GM23248 (cell line): ENCODE measurements at regions not wholly inside any gene's neighbourhood (a gene's known extent, or its start where the extent isn't known, plus 50 kb on each side); places are given as distances from the start of the nearest gene placed in this dataset.

Experiments
- DNase-seq: peaks from one replicate; pipeline ENCODE4 v3.0.0-alpha.2; 2015
- H2AFZ ChIP-seq: fragments of 200-600 bp; sonication (generic); 2 replicates; pipeline ENCODE4 v1.6.1; 2016; ENCODE audit warnings: antibody characterized with exemption
- H3F3A ChIP-seq: fragments of 200-600 bp; sonication (generic); 2 replicates; pipeline ENCODE4 v1.6.1; 2016; ENCODE audit warnings: mild to moderate bottlenecking, antibody characterized with exemption, mixed run types; ENCODE audit not compliant: insufficient read depth
- H3K27ac ChIP-seq: fragments of 200-600 bp; sonication (generic); 2 replicates; pipeline ENCODE4 v1.5.1; 2016; ENCODE audit warnings: mild to moderate bottlenecking
- H3K27me3 ChIP-seq: fragments of 200-600 bp; sonication (generic); replicated peaks from 2 replicates; pipeline ENCODE4 v1.6.1; 2016; ENCODE audit warnings: mild to moderate bottlenecking; ENCODE audit not compliant: insufficient read depth
- H3K36me3 ChIP-seq: fragments of 200-600 bp; sonication (generic); 2 replicates; pipeline ENCODE4 v1.6.1; 2016; ENCODE audit warnings: low read depth, mild to moderate bottlenecking
- H3K4me1 ChIP-seq: fragments of 200-600 bp; sonication (generic); 2 replicates; pipeline ENCODE4 v1.6.1; 2016; ENCODE audit warnings: mild to moderate bottlenecking; ENCODE audit not compliant: insufficient read depth
- H3K4me2 ChIP-seq: fragments of 200-600 bp; sonication (generic); one replicate; pipeline ENCODE4 v1.6.1; 2016; ENCODE audit warnings: mild to moderate bottlenecking; ENCODE audit not compliant: unreplicated experiment
- H3K4me3 ChIP-seq: fragments of 200-600 bp; sonication (generic); 2 replicates; pipeline ENCODE4 v1.5.1; 2016; ENCODE audit warnings: mild to moderate bottlenecking
- H3K79me2 ChIP-seq: fragments of 200-600 bp; sonication (generic); 2 replicates; pipeline ENCODE4 v1.6.1; 2016; ENCODE audit warnings: mild to moderate bottlenecking; ENCODE audit not compliant: insufficient read depth
- H3K9ac ChIP-seq: fragments of 200-600 bp; sonication (generic); 2 replicates; pipeline ENCODE4 v1.6.1; 2016; ENCODE audit warnings: mild to moderate bottlenecking
- H3K9me2 ChIP-seq: fragments of 200-600 bp; sonication (generic); 2 replicates; pipeline ENCODE4 v1.6.1; 2016; ENCODE audit warnings: mixed run types, mild to moderate bottlenecking, moderate library complexity; ENCODE audit not compliant: insufficient read depth
- H3K9me3 ChIP-seq: fragments of 200-600 bp; sonication (generic); one replicate; pipeline ENCODE4 v1.6.1; 2017; ENCODE audit warnings: low read depth
- H4K20me1 ChIP-seq: fragments of 200-600 bp; sonication (generic); 2 replicates; pipeline ENCODE4 v1.6.0; 2016; ENCODE audit not compliant: insufficient read depth
- EZH2 ChIP-seq: fragments of 200-600 bp; sonication (generic); IDR thresholded peaks from 2 replicates; pipeline ENCODE4 v1.6.1; 2018; ENCODE audit warnings: antibody characterized with exemption, mild to moderate bottlenecking; ENCODE audit not compliant: insufficient read depth, poor library complexity, severe bottlenecking
- EZH2phosphoT487 ChIP-seq: fragments of 200-600 bp; sonication (generic); IDR thresholded peaks from 2 replicates; pipeline ENCODE4 v1.6.1; 2018; ENCODE audit warnings: antibody characterized with exemption, moderate library complexity, mild to moderate bottlenecking, low read depth; ENCODE audit not compliant: insufficient read depth
- WGBS, 2 experiments: methylation state at CpG; one replicate each; pipeline ENCODE4 v1.1.6; 2015 to 2017; ENCODE audit warnings: low lambda C conversion rate in 2 of 2, low coverage in 1 of 2; ENCODE audit errors: missing lambda C conversion rate in 2 of 2; 5-methylcytosine and 5-hydroxymethylcytosine counted together
- in situ Hi-C: fragments of 300-500 bp; cut with MboI; formaldehyde crosslinking; loops from 2 replicates; pipeline ENCODE4 v1.15.0; 2020

DNA sequence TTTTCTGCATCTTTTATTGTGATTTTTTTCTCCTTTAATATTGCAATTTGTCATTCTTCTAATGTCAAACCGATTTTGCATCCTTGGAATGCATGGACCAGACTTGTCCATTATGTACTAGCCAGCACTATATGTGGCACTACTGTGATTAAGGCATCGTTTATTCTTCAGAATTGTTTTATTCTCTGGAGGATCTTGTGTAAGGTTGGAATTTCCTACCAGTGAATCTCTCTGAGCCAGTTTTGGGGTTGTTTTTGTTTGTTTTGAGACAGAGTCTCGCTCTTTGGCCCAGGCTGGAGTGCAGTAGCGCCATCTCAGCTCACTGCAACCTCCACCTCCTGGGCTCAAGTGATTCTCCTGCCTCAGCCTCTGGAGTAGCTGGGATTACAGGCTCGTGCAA, 58.5 kb downstream of the IGLL5 start:
- H3K27me3 ChIP-seq, result no peaks in the 10 kb centered on the region
- H3K4me1 ChIP-seq, result peaks cover 9% of the 10 kb centered on the region; the same call in 1 of the 2 replicates
- H4K20me1 ChIP-seq, result no peaks in the 10 kb centered on the region
- no peak overlapping the region for H3K27ac ChIP-seq
- no peak overlapping the region for H2AFZ ChIP-seq
- no peak overlapping the region for H3K9ac ChIP-seq
- H3K36me3 ChIP-seq, result no peaks in the 10 kb centered on the region
- no peak overlapping the region for H3K4me3 ChIP-seq
- H3F3A ChIP-seq, result no peaks in the 10 kb centered on the region
- no peaks in the 10 kb centered on the region for H3K79me2 ChIP-seq
- no peak for DNase-seq
- 37 to 49% methylated on average over 5 of the region's 5 CpGs for WGBS, 2 experiments
- TF ChIP-seq EZH2 (no peak), EZH2phosphoT487 (no peak)
- in situ Hi-C loops, result no loop called here
- H3K4me2 ChIP-seq, result no peak overlapping the region
- H3K9me3 ChIP-seq, result no peaks in the 10 kb centered on the region
- H3K9me2 ChIP-seq, result no peaks in the 10 kb centered on the region

DNA sequence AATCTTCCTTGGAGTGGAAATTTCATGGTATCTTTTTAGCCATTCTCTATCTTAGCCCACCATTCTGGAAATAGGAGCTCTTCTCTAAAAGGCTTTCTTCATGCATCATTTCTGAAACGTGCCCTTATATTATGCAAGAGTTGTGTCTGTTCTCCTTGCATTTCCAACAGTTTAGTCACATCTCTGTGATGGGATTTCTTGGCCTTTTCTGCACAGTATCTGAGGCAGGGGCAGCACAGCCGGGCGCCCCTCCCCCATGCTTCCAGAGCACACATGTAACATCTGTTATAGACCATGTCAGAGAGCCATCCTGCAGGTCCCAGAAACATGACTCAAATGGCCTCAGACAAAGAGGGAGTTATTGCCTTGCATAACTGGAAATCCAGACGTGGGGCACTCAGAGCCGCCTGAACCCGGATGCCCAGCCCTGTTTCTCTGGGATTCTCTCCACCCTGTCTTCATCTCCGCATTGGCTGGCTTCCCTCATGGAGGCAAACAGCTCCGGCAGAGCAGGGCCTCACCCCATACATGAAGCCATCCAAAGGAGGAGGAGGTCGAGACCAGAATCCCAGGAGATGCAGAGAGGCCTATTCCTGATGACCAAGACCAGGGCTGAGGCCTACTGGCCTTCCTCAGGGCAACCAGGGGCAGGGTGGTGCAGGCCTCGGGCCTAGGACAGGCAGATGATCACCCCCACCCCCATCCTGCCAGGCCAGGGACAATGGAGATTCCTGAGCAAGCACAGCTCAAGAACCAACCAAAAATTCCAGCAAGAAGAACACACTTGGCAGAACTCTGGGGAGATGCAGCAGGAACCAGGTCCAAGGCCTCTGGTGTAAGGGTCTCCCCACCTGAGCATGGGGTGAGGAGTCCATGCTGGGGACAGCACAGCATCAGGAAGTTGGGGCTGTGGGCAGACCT, 61.3 kb downstream of the IGLL5 start:
- H3K9me3 ChIP-seq, result no peaks in the 10 kb centered on the region
- H3F3A ChIP-seq, result no peaks in the 10 kb centered on the region
- H3K27ac ChIP-seq, result 0 out of 2 replicates have a peak overlapping the region, but pooled peaks have one; percentile 3
- TF ChIP-seq EZH2 (no peak), EZH2phosphoT487 (no peak)
- no peaks in the 10 kb centered on the region for H3K36me3 ChIP-seq
- H3K4me2 ChIP-seq, result no peak overlapping the region
- no peak overlapping the region for H3K4me3 ChIP-seq
- H2AFZ ChIP-seq, result no peak overlapping the region
- H3K79me2 ChIP-seq, result no peaks in the 10 kb centered on the region
- H3K9ac ChIP-seq, result no peak overlapping the region
- no peaks in the 10 kb centered on the region for H3K9me2 ChIP-seq
- peak; percentile 62 for DNase-seq
- peaks cover 9% of the 10 kb centered on the region; the same call in 1 of the 2 replicates for H3K4me1 ChIP-seq
- H4K20me1 ChIP-seq, result no peaks in the 10 kb centered on the region
- H3K27me3 ChIP-seq, result peaks cover 10% of the 10 kb centered on the region
- WGBS, 2 experiments, result 27 to 31% methylated on average over 10 of the region's 10 CpGs
- in situ Hi-C loops, result no loop called here

DNA sequence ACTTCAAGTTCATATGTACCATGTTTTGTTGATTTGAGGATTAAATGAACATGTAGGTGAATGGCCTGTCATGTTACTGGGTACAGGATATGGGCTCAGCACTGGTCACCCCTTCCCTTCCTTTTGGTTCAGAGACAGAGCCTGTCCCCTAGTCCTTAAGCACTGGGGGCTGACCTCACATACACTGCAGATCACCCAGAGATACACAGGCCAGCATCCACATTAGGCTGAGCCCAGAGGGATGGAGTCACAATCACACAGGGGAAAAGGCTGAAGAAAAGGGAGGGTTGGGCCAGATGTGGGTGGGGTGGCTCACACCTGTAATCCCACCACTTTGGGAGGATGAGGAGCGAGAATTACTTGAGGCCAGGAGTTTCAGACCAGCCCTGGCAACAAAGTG, 62.3 kb downstream of the IGLL5 start:
- no peak overlapping the region for H3K27ac ChIP-seq
- H2AFZ ChIP-seq, result no peak overlapping the region
- no peaks in the 10 kb centered on the region for H3K9me2 ChIP-seq
- TF ChIP-seq EZH2 (no peak), EZH2phosphoT487 (no peak)
- peaks cover 18% of the 10 kb centered on the region for H3K27me3 ChIP-seq
- H3K4me3 ChIP-seq, result no peak overlapping the region
- H3K9ac ChIP-seq, result no peak overlapping the region
- H3K4me1 ChIP-seq, result peaks cover 9% of the 10 kb centered on the region; the same call in 1 of the 2 replicates
- DNase-seq, result no peak
- H3K4me2 ChIP-seq, result no peak overlapping the region
- no peaks in the 10 kb centered on the region for H3K9me3 ChIP-seq
- in situ Hi-C loops, result no loop called here
- no peaks in the 10 kb centered on the region for H3K36me3 ChIP-seq
- no peaks in the 10 kb centered on the region for H4K20me1 ChIP-seq
- 50 to 58% methylated on average over 1 of the region's 1 CpG for WGBS, 2 experiments
- no peaks in the 10 kb centered on the region for H3K79me2 ChIP-seq
- H3F3A ChIP-seq, result no peaks in the 10 kb centered on the region

DNA sequence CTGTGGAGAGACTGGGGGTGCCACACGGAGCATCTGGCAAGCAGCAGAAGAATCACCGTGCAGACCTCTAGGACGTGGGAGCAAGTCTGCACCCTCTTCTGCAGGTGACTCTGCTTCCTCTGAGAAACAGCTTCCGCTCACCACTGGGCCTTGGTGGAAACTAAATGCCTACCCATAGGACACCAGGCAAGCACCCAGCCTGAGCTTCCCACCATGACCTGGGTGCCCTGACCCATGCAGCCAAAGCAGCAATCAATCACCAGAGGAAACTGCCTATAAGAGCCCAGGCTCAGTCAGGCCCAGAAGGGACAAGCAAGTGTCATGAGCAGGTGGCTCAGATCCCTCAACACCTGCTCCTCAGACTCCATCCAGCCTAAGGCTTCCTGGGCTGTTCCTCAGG, 63.4 kb downstream of the IGLL5 start:
- no peaks in the 10 kb centered on the region for H4K20me1 ChIP-seq
- H3K4me3 ChIP-seq, result no peak overlapping the region
- no peak overlapping the region for H3K9ac ChIP-seq
- WGBS, 2 experiments, result 50 to 62% methylated on average over 4 of the region's 4 CpGs
- H3K4me2 ChIP-seq, result no peak overlapping the region
- H2AFZ ChIP-seq, result no peak overlapping the region
- H3K9me2 ChIP-seq, result no peaks in the 10 kb centered on the region
- peaks cover 9% of the 10 kb centered on the region; the same call in 1 of the 2 replicates for H3K4me1 ChIP-seq
- H3F3A ChIP-seq, result no peaks in the 10 kb centered on the region
- in situ Hi-C loops, result no loop called here
- no peaks in the 10 kb centered on the region for H3K79me2 ChIP-seq
- no peak overlapping the region for H3K27ac ChIP-seq
- TF ChIP-seq EZH2phosphoT487, result no peak
- no peak for TF ChIP-seq EZH2
- no peaks in the 10 kb centered on the region for H3K36me3 ChIP-seq
- no peaks in the 10 kb centered on the region for H3K9me3 ChIP-seq
- no peak for DNase-seq
- H3K27me3 ChIP-seq, result peaks cover 22% of the 10 kb centered on the region
